Neural crest cell (in vitro differentiated cells): ENCODE measurements at regions not wholly inside any gene's neighbourhood (a gene's known extent, or its start where the extent isn't known, plus 50 kb on each side); places are given as distances from the start of the nearest gene placed in this dataset.

Experiments used
- DNase-seq: peaks from one replicate; pipeline ENCODE4 v3.0.0; 2021; ENCODE audit warnings: low read depth, mixed read lengths, low spot score
- H3K27ac Mint-ChIP-seq: one replicate; pipeline ENCODE4 v1.8.0; 2021; ENCODE audit warnings: mild to moderate bottlenecking, mixed read lengths; ENCODE audit not compliant: unreplicated experiment
- H3K27me3 Mint-ChIP-seq: 2 replicates; pipeline ENCODE4 v1.8.0; 2021; ENCODE audit warnings: low read depth, mild to moderate bottlenecking, mixed read lengths
- H3K36me3 Mint-ChIP-seq: 2 replicates; pipeline ENCODE4 v1.8.0; 2021; ENCODE audit warnings: low read depth, mild to moderate bottlenecking, mixed read lengths
- H3K4me1 Mint-ChIP-seq: 2 replicates; pipeline ENCODE4 v1.8.0; 2021; ENCODE audit warnings: mixed read lengths
- H3K4me3 Mint-ChIP-seq: one replicate; pipeline ENCODE4 v1.8.0; 2021; ENCODE audit warnings: mild to moderate bottlenecking, mixed read lengths
- H3K9me3 Mint-ChIP-seq: 2 replicates; pipeline ENCODE4 v1.8.0; 2021; ENCODE audit warnings: mixed read lengths
- TF ChIP-seq, protein P1 (sequence below): fragments of 200-600 bp; sonication (generic); conservative IDR thresholded peaks from 2 replicates; pipeline ENCODE4 v1.5.0; 2021; ENCODE audit warnings: antibody characterized with exemption, mild to moderate bottlenecking

DNA sequence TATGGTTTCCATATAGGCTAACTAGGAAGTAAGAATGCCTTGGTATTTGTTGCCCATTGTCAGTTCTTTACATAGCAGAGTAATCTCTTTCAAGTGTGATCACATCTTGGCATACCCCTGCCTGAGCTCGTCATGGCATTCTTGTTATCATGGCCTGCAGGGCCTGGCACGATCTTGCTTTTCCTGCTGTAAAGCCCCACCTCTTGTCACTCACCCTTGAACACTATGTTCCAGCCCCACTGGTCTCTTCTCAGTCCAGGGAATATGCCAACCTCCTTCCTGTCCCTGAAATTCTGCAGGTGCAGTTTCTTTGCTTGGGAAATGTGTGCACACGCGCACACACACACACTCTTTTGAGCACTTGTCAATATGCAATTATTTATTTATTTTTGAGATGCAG is 250.2 kb upstream of the DMRT1 start:
- H3K36me3 Mint-ChIP-seq, result no peaks in the 10 kb centered on the region
- peaks cover 11% of the 10 kb centered on the region for H3K4me1 Mint-ChIP-seq
- no peaks in the 10 kb centered on the region for H3K9me3 Mint-ChIP-seq
- no peaks in the 10 kb centered on the region for H3K27me3 Mint-ChIP-seq
- TF ChIP-seq, protein P1, sequence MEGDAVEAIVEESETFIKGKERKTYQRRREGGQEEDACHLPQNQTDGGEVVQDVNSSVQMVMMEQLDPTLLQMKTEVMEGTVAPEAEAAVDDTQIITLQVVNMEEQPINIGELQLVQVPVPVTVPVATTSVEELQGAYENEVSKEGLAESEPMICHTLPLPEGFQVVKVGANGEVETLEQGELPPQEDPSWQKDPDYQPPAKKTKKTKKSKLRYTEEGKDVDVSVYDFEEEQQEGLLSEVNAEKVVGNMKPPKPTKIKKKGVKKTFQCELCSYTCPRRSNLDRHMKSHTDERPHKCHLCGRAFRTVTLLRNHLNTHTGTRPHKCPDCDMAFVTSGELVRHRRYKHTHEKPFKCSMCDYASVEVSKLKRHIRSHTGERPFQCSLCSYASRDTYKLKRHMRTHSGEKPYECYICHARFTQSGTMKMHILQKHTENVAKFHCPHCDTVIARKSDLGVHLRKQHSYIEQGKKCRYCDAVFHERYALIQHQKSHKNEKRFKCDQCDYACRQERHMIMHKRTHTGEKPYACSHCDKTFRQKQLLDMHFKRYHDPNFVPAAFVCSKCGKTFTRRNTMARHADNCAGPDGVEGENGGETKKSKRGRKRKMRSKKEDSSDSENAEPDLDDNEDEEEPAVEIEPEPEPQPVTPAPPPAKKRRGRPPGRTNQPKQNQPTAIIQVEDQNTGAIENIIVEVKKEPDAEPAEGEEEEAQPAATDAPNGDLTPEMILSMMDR, result no peak
- no peak overlapping the region for H3K4me3 Mint-ChIP-seq
- DNase-seq, result no peak
- no peak overlapping the region for H3K27ac Mint-ChIP-seq

DNA sequence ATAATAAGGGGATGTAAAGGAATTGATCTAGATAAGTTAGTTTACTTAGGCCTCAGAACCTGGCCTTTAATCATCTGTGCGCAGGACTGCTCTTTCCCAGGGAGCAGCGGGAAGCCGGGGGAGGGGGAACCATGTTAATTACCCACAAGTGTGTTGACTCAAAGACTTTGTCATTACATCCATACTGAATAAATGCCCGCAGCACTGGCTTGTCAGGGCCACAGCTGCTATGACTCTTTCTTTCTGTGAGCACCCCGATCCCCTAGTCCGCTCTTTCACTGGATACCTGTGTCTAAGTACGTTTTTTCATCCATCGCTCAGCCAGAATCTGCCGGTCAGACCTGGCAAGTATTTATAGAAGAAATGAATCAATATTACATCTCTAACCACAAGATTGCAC is 249.3 kb upstream of the DMRT1 start:
- DNase-seq, result no peak
- TF ChIP-seq, protein P1, result no peak
- H3K4me3 Mint-ChIP-seq, result no peak overlapping the region
- no peaks in the 10 kb centered on the region for H3K27me3 Mint-ChIP-seq
- H3K9me3 Mint-ChIP-seq, result no peaks in the 10 kb centered on the region
- H3K36me3 Mint-ChIP-seq, result no peaks in the 10 kb centered on the region
- no peak overlapping the region for H3K27ac Mint-ChIP-seq
- H3K4me1 Mint-ChIP-seq, result peaks cover 11% of the 10 kb centered on the region

DNA sequence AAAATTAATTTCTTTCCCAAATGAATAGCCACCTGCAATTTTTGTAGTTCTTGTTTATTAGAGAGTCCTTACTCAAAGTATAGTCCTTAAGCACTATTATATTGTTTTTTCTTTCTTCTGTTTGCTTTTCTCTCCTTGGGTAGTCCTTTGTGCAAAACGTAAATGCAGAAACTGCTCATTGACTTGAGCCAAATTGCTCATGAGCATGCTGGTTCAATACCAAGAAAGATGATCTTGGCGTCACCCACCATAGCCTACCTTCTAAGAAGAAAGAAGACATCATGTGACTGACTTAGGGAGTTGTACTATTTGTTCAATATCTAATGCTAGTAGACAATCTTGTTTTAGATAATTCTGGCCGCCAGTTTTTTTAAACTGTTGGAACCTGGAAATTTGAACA is 248.8 kb upstream of the DMRT1 start:
- no peaks in the 10 kb centered on the region for H3K9me3 Mint-ChIP-seq
- H3K27ac Mint-ChIP-seq, result no peak overlapping the region
- no peaks in the 10 kb centered on the region for H3K27me3 Mint-ChIP-seq
- H3K36me3 Mint-ChIP-seq, result no peaks in the 10 kb centered on the region
- DNase-seq, result no peak
- peaks cover 11% of the 10 kb centered on the region for H3K4me1 Mint-ChIP-seq
- TF ChIP-seq, protein P1, result no peak
- no peak overlapping the region for H3K4me3 Mint-ChIP-seq

DNA sequence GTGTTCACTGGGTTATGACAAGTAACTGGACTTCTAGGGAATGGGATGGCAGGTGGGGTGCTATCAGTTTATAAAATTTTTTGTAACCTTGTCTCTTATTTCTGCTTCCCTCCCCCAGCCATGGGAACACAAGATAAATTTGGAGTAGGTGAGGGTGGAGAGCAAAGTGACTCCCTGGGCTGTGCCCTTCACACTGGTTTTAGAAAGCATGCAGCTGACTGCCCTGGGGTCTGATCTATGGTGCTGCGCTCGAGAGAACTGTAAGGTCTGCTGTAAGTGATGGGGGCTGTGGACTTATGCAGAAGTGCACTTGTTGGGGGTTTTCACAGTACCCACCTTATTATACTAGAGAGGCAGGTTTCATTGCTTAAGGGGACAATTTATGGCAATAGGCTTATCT is 247.7 kb upstream of the DMRT1 start:
- DNase-seq, result no peak
- no peak overlapping the region for H3K4me3 Mint-ChIP-seq
- TF ChIP-seq, protein P1, result no peak
- peaks cover 11% of the 10 kb centered on the region for H3K4me1 Mint-ChIP-seq
- H3K27ac Mint-ChIP-seq, result no peak overlapping the region
- no peaks in the 10 kb centered on the region for H3K36me3 Mint-ChIP-seq
- no peaks in the 10 kb centered on the region for H3K27me3 Mint-ChIP-seq
- no peaks in the 10 kb centered on the region for H3K9me3 Mint-ChIP-seq

DNA sequence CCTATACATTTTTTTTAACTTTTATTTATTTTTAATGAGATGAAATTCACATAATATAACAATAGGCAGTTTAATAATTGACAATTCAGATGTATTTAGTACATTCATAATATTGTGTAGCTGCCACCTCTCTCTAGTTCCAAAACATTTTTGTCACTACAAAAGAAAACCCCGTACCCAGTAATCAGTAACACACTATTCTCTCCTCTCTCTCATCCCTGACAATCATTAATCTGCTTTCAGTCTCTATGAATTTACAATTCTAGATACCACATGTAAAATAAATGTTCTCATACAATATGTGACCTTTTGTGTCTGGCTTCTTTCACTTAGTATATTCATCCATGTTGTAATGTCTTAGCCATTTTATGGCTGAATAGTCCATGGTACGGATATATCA is 244.8 kb upstream of the DMRT1 start:
- Mint-ChIP-seq H3K4me3 (no peak overlapping the region), H3K36me3 (peaks cover 1% of the 10 kb centered on the region), H3K27me3 (no peaks in the 10 kb centered on the region), H3K4me1 (peaks cover 4% of the 10 kb centered on the region), H3K27ac (no peak overlapping the region), H3K9me3 (no peaks in the 10 kb centered on the region)
- no peak for DNase-seq
- TF ChIP-seq, protein P1, result no peak

DNA sequence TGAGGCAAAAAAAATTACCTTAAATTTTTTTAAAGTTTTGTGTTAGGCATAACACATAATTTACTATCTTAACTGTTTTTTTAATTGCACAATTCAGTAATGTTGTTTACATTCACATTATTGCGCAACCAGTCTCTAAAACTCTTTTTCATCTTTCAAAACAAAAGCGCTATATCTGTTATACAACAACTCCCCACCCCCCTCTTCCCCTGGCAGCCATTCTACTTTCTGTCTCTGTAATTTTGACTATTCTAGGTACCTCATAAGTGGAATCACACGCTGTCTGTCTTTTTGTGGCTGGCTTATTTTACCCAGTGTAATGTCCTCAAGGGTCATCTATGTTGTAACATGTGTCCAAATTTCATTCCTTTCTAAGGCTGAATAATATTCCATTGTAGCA is 241.5 kb upstream of the DMRT1 start:
- H3K36me3 Mint-ChIP-seq, result peaks cover 3% of the 10 kb centered on the region
- TF ChIP-seq, protein P1, result no peak
- no peak overlapping the region for H3K27ac Mint-ChIP-seq
- no peaks in the 10 kb centered on the region for H3K27me3 Mint-ChIP-seq
- no peaks in the 10 kb centered on the region for H3K4me1 Mint-ChIP-seq
- no peaks in the 10 kb centered on the region for H3K9me3 Mint-ChIP-seq
- H3K4me3 Mint-ChIP-seq, result no peak overlapping the region
- no peak for DNase-seq
